ENCODE measurements at regions not wholly inside any gene's neighbourhood (a gene's known extent, or its start where the extent isn't known, plus 50 kb on each side); places are given as distances from the start of the nearest gene placed in this dataset.

DNA sequence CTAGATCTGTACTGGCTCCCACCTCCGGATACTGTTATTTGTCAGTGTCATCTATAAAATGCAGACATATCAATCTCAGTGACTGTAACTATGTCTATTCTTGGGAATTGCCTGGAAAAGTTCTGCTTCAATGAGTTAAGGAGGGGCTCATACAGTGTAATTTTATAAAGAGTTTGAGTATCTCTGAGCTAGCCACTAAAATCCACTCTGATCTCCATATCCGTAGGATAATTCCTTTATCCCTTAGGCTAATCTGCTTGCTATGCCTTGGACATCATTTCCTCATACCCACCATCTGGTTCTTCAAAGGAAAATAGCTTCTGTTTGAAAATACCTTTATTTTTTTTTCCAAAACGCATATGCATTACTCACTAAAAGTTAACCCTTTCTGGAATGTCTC, 863.2 kb downstream of the SUCLG1 start:
- TF ChIP-seq, protein P1, sequence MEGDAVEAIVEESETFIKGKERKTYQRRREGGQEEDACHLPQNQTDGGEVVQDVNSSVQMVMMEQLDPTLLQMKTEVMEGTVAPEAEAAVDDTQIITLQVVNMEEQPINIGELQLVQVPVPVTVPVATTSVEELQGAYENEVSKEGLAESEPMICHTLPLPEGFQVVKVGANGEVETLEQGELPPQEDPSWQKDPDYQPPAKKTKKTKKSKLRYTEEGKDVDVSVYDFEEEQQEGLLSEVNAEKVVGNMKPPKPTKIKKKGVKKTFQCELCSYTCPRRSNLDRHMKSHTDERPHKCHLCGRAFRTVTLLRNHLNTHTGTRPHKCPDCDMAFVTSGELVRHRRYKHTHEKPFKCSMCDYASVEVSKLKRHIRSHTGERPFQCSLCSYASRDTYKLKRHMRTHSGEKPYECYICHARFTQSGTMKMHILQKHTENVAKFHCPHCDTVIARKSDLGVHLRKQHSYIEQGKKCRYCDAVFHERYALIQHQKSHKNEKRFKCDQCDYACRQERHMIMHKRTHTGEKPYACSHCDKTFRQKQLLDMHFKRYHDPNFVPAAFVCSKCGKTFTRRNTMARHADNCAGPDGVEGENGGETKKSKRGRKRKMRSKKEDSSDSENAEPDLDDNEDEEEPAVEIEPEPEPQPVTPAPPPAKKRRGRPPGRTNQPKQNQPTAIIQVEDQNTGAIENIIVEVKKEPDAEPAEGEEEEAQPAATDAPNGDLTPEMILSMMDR (conservative IDR thresholded peaks at IDR 0.05; ENCODE audit: low read length) = no peak
- TF ChIP-seq EZH2phosphoT487 (IDR thresholded peaks at IDR 0.05; ENCODE audit: borderline replicate concordance) = no peak

Measured in Loucy (cell line).